Gastroesophageal sphincter (tissue), 4 donors: ENCODE measurements at regions not wholly inside any gene's neighbourhood (a gene's known extent, or its start where the extent isn't known, plus 50 kb on each side); places are given as distances from the start of the nearest gene placed in this dataset.
"Not testable (repeated sequence)": the region's sequence is repeated elsewhere in the genome, so short reads cannot be mapped to it uniquely, and the experiment has no call there.

Source experiments
- ATAC-seq: fragments of 150-250 bp; one replicate; pipeline ENCODE4 v1.9.1; 2016; ENCODE audit warnings: mild to moderate bottlenecking, moderate library complexity
- H3K27ac ChIP-seq, 4 donors: fragments of 200-600 bp; sonication (generic) in 3 of 4; 1 replicate in 3 of 4; 2 replicates in 1 of 4; pipeline ENCODE4 v1.5.1; 2016 to 2019
- H3K27me3 ChIP-seq: fragments of 200-600 bp; sonication (generic); one replicate; pipeline ENCODE4 v1.5.1; 2019
- H3K36me3 ChIP-seq, 2 donors: fragments of 200-600 bp; sonication (generic); one replicate each; pipeline ENCODE4 v1.5.1; 2019; ENCODE audit warnings: control low read depth in 1 of 2
- H3K4me1 ChIP-seq, 3 donors: fragments of 200-600 bp; sonication (generic); 1 replicate in 2 of 3; 2 replicates in 1 of 3; pipeline ENCODE4 v1.5.1; 2016 to 2019; ENCODE audit warnings: control low read depth in 2 of 3
- H3K4me3 ChIP-seq, 2 donors: fragments of 200-600 bp; sonication (generic); one replicate each; pipeline ENCODE4 v1.5.1; 2019; ENCODE audit warnings: mild to moderate bottlenecking in 1 of 2, moderate library complexity in 1 of 2
- H3K9me3 ChIP-seq, 3 donors: fragments of 200-600 bp; sonication (generic); one replicate each; pipeline ENCODE4 v1.5.1; 2017 to 2019; ENCODE audit warnings: control low read depth in 2 of 3
- CTCF ChIP-seq, 4 experiments: fragments of 200-600 bp in 2 of 4; fragments of 450-650 bp in 2 of 4; sonication (generic) in 1 of 4; IDR thresholded peaks; one replicate each; pipeline ENCODE4 v1.5.1; 2017 to 2019; ENCODE audit warnings: antibody characterized with exemption in 4 of 4, mild to moderate bottlenecking in 2 of 4, moderate library complexity in 2 of 4
- EP300 ChIP-seq: sonication (generic); formaldehyde crosslinking; IDR thresholded peaks from one replicate; pipeline ENCODE4 v1.6.1; 2017; ENCODE audit warnings: antibody characterized with exemption, mild to moderate bottlenecking
- POLR2A ChIP-seq, 2 donors: fragments of 450-650 bp; IDR thresholded peaks; one replicate each; pipeline ENCODE4 v1.6.1; 2017; ENCODE audit warnings: antibody characterized with exemption in 2 of 2, mild to moderate bottlenecking in 2 of 2, moderate library complexity in 1 of 2
- POLR2AphosphoS5 ChIP-seq: sonication (generic); formaldehyde crosslinking; IDR thresholded peaks from one replicate; pipeline ENCODE4 v1.6.1; 2017; ENCODE audit warnings: antibody characterized with exemption
- WGBS, 2 donors: methylation state at CpG; one replicate each; pipeline ENCODE4 v1.1.5; 2018; ENCODE audit warnings: low coverage in 1 of 2; 5-methylcytosine and 5-hydroxymethylcytosine counted together

- Histone ChIP-seq H3K27me3 (no peaks in the 10 kb centered on the region), H3K4me3 (no peak overlapping the region), H3K27ac (no peak overlapping the region), H3K4me1 (no peaks in the 10 kb centered on the region), H3K36me3 (no peaks in the 10 kb centered on the region), H3K9me3 (no peaks in the 10 kb centered on the region)
- TF ChIP-seq EP300 (no peak), CTCF (IDR thresholded peaks at IDR 0.05) (no peak), POLR2A (IDR thresholded peaks at IDR 0.05) (no peak), POLR2AphosphoS5 (no peak)
- 100% methylated on average over 3 of the region's 4 CpGs; no CpG with 5 or more reads in 1 of the 2 donors for WGBS, 2 donors
- no peak for ATAC-seq
Observed at GRCh38 chr6:16018626-16019025, 110.3 kb upstream of the MYLIP start.

GRCh38 chr6:16014325-16014724, 114.6 kb upstream of the MYLIP start:
- H3K36me3 ChIP-seq, H3K27me3 ChIP-seq, H3K4me3 ChIP-seq, H3K27ac ChIP-seq, H3K4me1 ChIP-seq, ATAC-seq, H3K9me3 ChIP-seq: not testable (repeated sequence)
- 80 to 89% methylated on average over 1 to 3 of the region's 3 CpGs for WGBS, 2 donors

GRCh38 chr6:16007146-16007545, 121.7 kb upstream of the MYLIP start:
- Histone ChIP-seq H3K4me3 (no peak overlapping the region), H3K4me1 (no peaks in the 10 kb centered on the region), H3K36me3 (no peaks in the 10 kb centered on the region), H3K9me3 (no peaks in the 10 kb centered on the region), H3K27me3 (no peaks in the 10 kb centered on the region), H3K27ac (no peak overlapping the region)
- no peak for ATAC-seq
- TF ChIP-seq CTCF (IDR thresholded peaks at IDR 0.05) (no peak), EP300 (no peak), POLR2AphosphoS5 (no peak), POLR2A (IDR thresholded peaks at IDR 0.05) (no peak)
- 64 to 81% methylated on average over 3 of the region's 3 CpGs for WGBS, 2 donors

GRCh38 chr6:16006681-16007080, 122.2 kb upstream of the MYLIP start:
- Histone ChIP-seq H3K27me3 (no peaks in the 10 kb centered on the region), H3K36me3 (no peaks in the 10 kb centered on the region), H3K4me1 (no peaks in the 10 kb centered on the region), H3K9me3 (no peaks in the 10 kb centered on the region), H3K27ac (no peak overlapping the region), H3K4me3 (no peak overlapping the region)
- ATAC-seq, result no peak
- 93 to 94% methylated on average over 3 of the region's 3 CpGs for WGBS, 2 donors
- no peak for TF ChIP-seq POLR2A (IDR thresholded peaks at IDR 0.05)
- no peak for TF ChIP-seq POLR2AphosphoS5
- no peak for TF ChIP-seq EP300
- TF ChIP-seq CTCF (IDR thresholded peaks at IDR 0.05), result no peak

GRCh38 chr6:16004934-16005679, 123.8 kb upstream of the MYLIP start:
- TF ChIP-seq EP300, result no peak
- TF ChIP-seq POLR2A (IDR thresholded peaks at IDR 0.05), result no peak
- no peak for ATAC-seq
- H3K27me3 ChIP-seq, result no peaks in the 10 kb centered on the region
- 52 to 61% methylated on average over 3 to 5 of the region's 5 CpGs for WGBS, 2 donors
- no peak overlapping the region for H3K27ac ChIP-seq
- no peaks in the 10 kb centered on the region for H3K4me1 ChIP-seq
- H3K9me3 ChIP-seq, result no peaks in the 10 kb centered on the region
- no peaks in the 10 kb centered on the region for H3K36me3 ChIP-seq
- H3K4me3 ChIP-seq, result no peak overlapping the region

- WGBS, 2 donors, result 87 to 92% methylated on average over 2 of the region's 2 CpGs
- TF ChIP-seq EP300, result no peak
- no peak for TF ChIP-seq POLR2A (IDR thresholded peaks at IDR 0.05)
- TF ChIP-seq CTCF (IDR thresholded peaks at IDR 0.05), result no peak
- TF ChIP-seq POLR2AphosphoS5, result no peak
- ATAC-seq, result no peak
Observed at GRCh38 chr6:16003197-16003491, 125.7 kb upstream of the MYLIP start.

More at GRCh38 chr6:16003197-16003491, 125.7 kb upstream of the MYLIP start:
- Histone ChIP-seq H3K27ac (no peak overlapping the region), H3K4me3 (no peak overlapping the region), H3K36me3 (no peaks in the 10 kb centered on the region), H3K4me1 (no peaks in the 10 kb centered on the region), H3K9me3 (no peaks in the 10 kb centered on the region), H3K27me3 (no peaks in the 10 kb centered on the region)
